ENCODE measurements at regions not wholly inside any gene's neighbourhood (a gene's known extent, or its start where the extent isn't known, plus 50 kb on each side); places are given as distances from the start of the nearest gene placed in this dataset.

DNA sequence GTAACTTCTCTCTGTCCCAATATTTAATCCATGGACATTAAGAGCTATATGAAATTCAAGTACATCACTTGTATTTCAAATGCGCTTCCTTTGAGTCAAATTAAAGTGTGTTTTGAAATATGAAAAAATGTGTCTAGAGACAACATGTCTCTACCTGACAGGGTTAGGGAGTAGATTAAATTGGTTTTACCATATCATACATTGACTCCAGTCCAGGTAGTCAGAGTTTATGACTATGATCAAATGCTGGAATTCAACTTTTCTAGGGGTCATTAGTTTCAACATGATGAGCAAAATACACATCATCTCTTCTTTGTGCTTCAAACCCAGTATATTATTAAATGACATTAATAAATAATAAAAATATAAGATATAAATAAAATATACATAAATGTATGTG is 259.2 kb downstream of the CDH10 start:
- no peak for DNase-seq

DNA sequence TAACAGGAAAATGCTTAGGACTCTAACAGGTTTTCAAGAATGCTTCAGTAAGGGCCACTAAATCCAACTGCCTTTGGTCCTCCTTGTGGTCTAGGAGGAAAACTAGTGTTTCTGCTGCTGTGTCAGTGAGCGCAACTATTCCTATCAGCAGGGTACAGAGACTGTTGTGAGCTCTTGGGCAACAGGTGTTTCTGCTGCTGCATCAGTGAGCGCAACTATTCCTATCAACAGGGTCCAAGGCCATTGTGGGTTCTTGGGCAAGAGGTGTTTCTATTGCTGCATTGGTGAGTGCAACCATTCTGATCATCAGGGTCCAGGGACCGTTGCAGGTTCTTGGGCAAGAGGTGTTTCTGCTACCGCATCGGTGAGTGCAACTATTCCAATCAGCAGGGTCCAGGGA is 256.3 kb downstream of the CDH10 start:
- no peak for DNase-seq

DNA sequence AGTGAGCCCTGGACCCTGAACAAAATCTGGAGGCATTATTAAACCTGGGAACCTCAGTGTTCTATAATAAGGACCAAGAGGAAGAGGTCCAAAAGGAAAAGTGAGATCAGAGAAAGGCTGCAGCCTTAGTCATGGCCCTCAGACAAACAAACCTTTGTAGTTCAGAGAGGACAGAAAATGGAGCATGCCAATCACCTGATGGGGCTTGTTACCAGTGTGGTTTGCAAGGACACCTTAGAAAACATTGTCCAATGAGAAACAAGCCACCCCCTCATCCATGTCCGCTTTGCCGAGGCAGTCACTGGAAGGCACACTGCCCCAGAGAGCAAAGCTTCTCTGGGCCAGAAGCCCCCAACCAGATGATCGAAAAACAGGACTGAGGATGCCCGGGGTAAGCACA is 254.8 kb downstream of the CDH10 start:
- no peak for DNase-seq

DNA sequence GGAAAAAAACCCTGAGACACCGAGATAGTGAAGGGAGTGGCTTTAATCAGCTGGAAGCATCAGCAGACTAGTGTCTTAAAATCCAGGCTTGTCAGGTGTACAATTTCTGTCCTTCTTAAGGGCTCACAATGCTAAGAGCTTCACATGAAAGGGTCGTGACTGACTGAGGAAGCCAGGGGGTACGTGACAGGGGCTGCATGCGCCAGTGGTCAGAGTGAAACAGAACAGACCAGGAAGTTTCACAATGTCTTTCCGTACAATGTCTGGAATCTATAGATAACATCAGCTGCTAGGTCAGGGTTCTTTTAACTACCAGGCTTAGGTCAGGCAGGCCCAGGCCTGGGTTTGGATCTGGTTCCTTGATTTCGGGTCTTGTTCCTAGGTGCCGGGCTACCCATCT is 253.0 kb downstream of the CDH10 start:
- no peak for DNase-seq

DNA sequence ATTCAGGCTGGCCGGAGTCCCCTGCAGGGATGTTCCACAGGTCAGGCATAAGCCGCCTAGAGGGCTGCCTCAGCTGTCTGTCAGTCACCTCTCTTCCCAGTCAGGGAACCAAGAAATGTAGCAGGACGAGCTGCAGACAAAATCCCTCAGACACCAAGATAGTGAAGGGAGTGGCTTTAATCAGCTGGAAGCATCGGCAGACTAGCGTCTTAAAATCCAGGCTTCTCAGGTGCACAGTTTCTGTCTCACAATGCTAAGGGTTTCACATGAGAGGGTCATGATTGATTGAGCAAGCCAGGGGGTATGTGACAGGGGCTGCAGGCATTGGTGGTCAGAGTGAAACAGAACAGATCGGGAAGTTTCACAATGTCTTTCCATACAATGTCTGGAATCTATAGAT is 247.2 kb downstream of the CDH10 start:
- no peak for DNase-seq

DNA sequence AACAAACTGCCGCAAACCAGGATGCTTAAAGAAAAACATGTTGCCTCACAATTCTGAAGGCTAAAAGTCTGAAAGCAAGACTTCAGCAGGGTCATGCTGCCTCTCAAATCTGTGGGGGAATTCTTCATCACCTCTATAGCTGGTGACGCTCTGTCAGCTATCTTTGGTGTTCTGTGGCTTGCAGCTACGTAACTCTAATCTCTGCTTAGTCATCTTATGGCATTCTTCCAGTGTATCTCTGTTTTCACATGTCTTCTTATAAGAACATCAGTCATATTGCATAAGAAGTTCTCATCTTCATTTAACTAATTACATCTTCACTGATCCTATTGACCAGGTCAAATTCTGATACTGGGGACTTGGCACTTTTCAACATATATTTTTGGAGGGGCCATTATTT is 243.0 kb downstream of the CDH10 start:
- no peak for DNase-seq

DNA sequence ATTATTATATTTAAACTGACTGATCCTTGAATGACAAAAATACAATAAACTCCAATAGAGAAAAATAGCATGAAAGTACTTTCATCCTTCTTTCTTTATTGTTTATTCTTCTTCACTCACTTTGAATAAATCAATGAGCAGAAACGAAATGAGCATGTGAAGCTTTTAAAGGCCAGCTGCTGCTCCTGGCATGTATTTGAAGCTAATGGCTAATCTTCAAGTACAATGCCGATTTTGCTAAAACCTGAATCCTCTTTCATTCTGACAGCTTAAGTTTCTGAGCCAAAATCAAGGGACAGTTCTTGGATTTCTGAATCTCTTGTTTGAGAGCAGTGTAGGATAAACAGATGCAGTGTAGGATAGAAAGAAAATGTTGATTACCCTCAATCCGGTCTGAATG is 237.3 kb downstream of the CDH10 start:
- DNase-seq: no peak

DNA sequence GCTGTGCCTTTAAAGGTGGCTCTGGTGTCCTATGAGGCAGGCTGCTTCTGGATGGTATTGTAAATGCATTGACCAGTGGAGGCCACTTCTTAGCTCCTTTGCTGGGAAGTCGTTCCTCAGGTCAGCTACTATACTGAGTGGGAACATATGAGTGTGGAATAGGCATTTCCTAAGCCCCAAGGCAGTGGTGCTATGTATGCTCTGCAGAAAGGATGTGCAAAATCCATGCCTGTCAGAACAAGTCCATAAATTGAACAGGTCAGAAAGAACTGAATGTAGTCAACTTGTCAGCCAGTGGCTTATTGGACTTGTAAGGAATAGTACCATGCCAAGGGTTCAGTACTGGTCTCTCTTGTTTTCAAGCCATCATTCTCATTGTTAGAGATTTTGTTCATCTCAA is 216.4 kb downstream of the CDH10 start:
- DNase-seq: no peak

DNA sequence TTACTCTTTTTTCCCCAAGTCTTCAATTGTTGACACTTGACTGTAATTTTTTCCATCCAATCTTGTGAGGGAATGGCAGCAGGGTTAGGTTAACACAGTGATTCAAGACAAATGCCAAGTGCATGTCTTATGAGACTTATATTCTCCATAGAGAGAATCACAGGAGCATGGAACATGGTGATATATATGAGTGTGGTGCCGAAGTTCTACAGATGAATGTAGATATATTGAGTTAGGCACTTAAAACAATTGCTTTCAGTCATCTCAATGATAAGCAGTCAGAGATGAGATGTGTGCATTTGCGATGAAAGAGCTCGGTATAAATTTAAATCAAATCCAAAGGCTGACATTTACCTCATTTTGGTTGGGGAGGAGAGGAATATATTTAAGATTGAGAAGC is 211.2 kb downstream of the CDH10 start:
- no peak for DNase-seq
